RWPE2 (cell line): ENCODE measurements at regions not wholly inside any gene's neighbourhood (a gene's known extent, or its start where the extent isn't known, plus 50 kb on each side); places are given as distances from the start of the nearest gene placed in this dataset.

ENCODE experiments used
- ATAC-seq: fragments of 200-7000 bp; cut with Tn5 transposase; 3 replicates; pipeline ENCODE4 v1.9.1; 2021; ENCODE audit warnings: low read depth
- DNase-seq: peaks from one replicate; pipeline ENCODE4 v3.0.0-alpha.2; 2020; ENCODE audit warnings: low spot score
- H3K27ac ChIP-seq: fragments of 450-650 bp; 2 replicates; pipeline ENCODE4 v1.5.1; 2017; ENCODE audit warnings: mild to moderate bottlenecking; ENCODE audit not compliant: poor library complexity, severe bottlenecking
- H3K27me3 ChIP-seq: fragments of 250-450 bp; sonication (Bioruptor Pico); 2 replicates; pipeline ENCODE4 v1.5.1; 2021; ENCODE audit warnings: mild to moderate bottlenecking, moderate library complexity; ENCODE audit not compliant: insufficient read depth, poor library complexity, severe bottlenecking
- H3K36me3 ChIP-seq: fragments of 250-450 bp; sonication (Bioruptor Pico); 2 replicates; pipeline ENCODE4 v1.5.1; 2020; ENCODE audit warnings: low read depth, mild to moderate bottlenecking, moderate library complexity
- H3K4me1 ChIP-seq: fragments of 250-450 bp; sonication (Bioruptor Pico); 2 replicates; pipeline ENCODE4 v1.5.1; 2021; ENCODE audit warnings: mild to moderate bottlenecking, moderate library complexity; ENCODE audit not compliant: insufficient read depth, poor library complexity, severe bottlenecking
- H3K4me3 ChIP-seq: fragments of 250-450 bp; sonication (Bioruptor Pico); 2 replicates; pipeline ENCODE4 v1.5.1; 2021; ENCODE audit warnings: mild to moderate bottlenecking, moderate library complexity; ENCODE audit not compliant: severe bottlenecking
- H3K9me3 ChIP-seq: fragments of 250-450 bp; sonication (Bioruptor Pico); 2 replicates; pipeline ENCODE4 v1.5.1; 2021; ENCODE audit warnings: mild to moderate bottlenecking, moderate library complexity; ENCODE audit not compliant: severe bottlenecking
- CTCF ChIP-seq: fragments of 450-650 bp; IDR thresholded peaks from one replicate; pipeline ENCODE4 v1.5.1; 2017; ENCODE audit warnings: mild to moderate bottlenecking, moderate library complexity; ENCODE audit not compliant: poor library complexity, severe bottlenecking

- no peak for TF ChIP-seq CTCF
- ATAC-seq (no peak), DNase-seq (no peak)
- Histone ChIP-seq H3K4me1 (no peaks in the 10 kb centered on the region), H3K9me3 (no peaks in the 10 kb centered on the region), H3K27ac (no peak overlapping the region), H3K36me3 (no peaks in the 10 kb centered on the region), H3K27me3 (no peaks in the 10 kb centered on the region), H3K4me3 (no peak overlapping the region)
Measured at GRCh38 chr7:123060446-123060845, 64.9 kb upstream of the TAS2R16 start.

- no peak overlapping the region for H3K4me3 ChIP-seq
- H3K27me3 ChIP-seq = no peaks in the 10 kb centered on the region
- ATAC-seq = no peak
- H3K27ac ChIP-seq = no peak overlapping the region
- no peaks in the 10 kb centered on the region for H3K9me3 ChIP-seq
- TF ChIP-seq CTCF = no peak
- no peak for DNase-seq
- H3K4me1 ChIP-seq = no peaks in the 10 kb centered on the region
- no peaks in the 10 kb centered on the region for H3K36me3 ChIP-seq
Measured at GRCh38 chr7:123057911-123058310, 62.4 kb upstream of the TAS2R16 start.

- H3K4me3 ChIP-seq = no peak overlapping the region
- H3K9me3 ChIP-seq = peaks cover 4% of the 10 kb centered on the region
- DNase-seq (no peak), ATAC-seq (peak; percentile 57; the same call in 2 of the 3 replicates)
- H3K27ac ChIP-seq = no peak overlapping the region
- H3K36me3 ChIP-seq = no peaks in the 10 kb centered on the region
- TF ChIP-seq CTCF = peak; percentile 33
- H3K4me1 ChIP-seq = no peaks in the 10 kb centered on the region
- no peaks in the 10 kb centered on the region for H3K27me3 ChIP-seq
Measured at GRCh38 chr7:123054357-123055133, 59.0 kb upstream of the TAS2R16 start.

GRCh38 chr7:123051916-123052315 lies 56.4 kb upstream of the TAS2R16 start:
- Histone ChIP-seq H3K27me3 (no peaks in the 10 kb centered on the region), H3K4me3 (no peak overlapping the region), H3K4me1 (no peaks in the 10 kb centered on the region), H3K36me3 (no peaks in the 10 kb centered on the region), H3K9me3 (peaks cover 4% of the 10 kb centered on the region), H3K27ac (no peak overlapping the region)
- no peak for TF ChIP-seq CTCF
- no peak for DNase-seq
- ATAC-seq = no peak

- H3K36me3 ChIP-seq = no peaks in the 10 kb centered on the region
- ATAC-seq (no peak), DNase-seq (no peak)
- H3K4me3 ChIP-seq = no peak overlapping the region
- no peak overlapping the region for H3K27ac ChIP-seq
- H3K4me1 ChIP-seq = no peaks in the 10 kb centered on the region
- TF ChIP-seq CTCF = no peak
- H3K27me3 ChIP-seq = no peaks in the 10 kb centered on the region
- peaks cover 4% of the 10 kb centered on the region for H3K9me3 ChIP-seq
Measured at GRCh38 chr7:123047955-123048354, 52.5 kb upstream of the TAS2R16 start.
